ENCODE measurements at regions not wholly inside any gene's neighbourhood (a gene's known extent, or its start where the extent isn't known, plus 50 kb on each side); places are given as distances from the start of the nearest gene placed in this dataset.

GRCh38 chr2:164155558-164155957, 419.8 kb upstream of the FIGN start:
- ATAC-seq (ENCODE audit: low read depth) (peak; percentile 76), DNase-seq (ENCODE audit: low spot score) (no peak)
- H3K4me3 ChIP-seq (ENCODE audit: severe bottlenecking) = no peak overlapping the region
- H3K27me3 ChIP-seq (ENCODE audit: insufficient read depth, poor library complexity, severe bottlenecking) = no peaks in the 10 kb centered on the region
- no peak for TF ChIP-seq CTCF (IDR thresholded peaks at IDR 0.05; ENCODE audit: poor library complexity, severe bottlenecking)
- H3K9me3 ChIP-seq (ENCODE audit: severe bottlenecking) = no peaks in the 10 kb centered on the region
- H3K4me1 ChIP-seq (ENCODE audit: insufficient read depth, poor library complexity, severe bottlenecking) = peaks cover 9% of the 10 kb centered on the region
- no peaks in the 10 kb centered on the region for H3K36me3 ChIP-seq (ENCODE audit: low read depth)
- peak overlapping the region; percentile 12 for H3K27ac ChIP-seq (ENCODE audit: poor library complexity, severe bottlenecking)

GRCh38 chr2:164151522-164151921, 415.7 kb upstream of the FIGN start:
- DNase-seq (ENCODE audit: low spot score) = no peak
- TF ChIP-seq CTCF (IDR thresholded peaks at IDR 0.05; ENCODE audit: poor library complexity, severe bottlenecking) = no peak
- no peaks in the 10 kb centered on the region for H3K27me3 ChIP-seq (ENCODE audit: insufficient read depth, poor library complexity, severe bottlenecking)

GRCh38 chr2:164150604-164151003, 414.8 kb upstream of the FIGN start:
- Histone ChIP-seq H3K4me1 (ENCODE audit: insufficient read depth, poor library complexity, severe bottlenecking) (peaks cover 12% of the 10 kb centered on the region), H3K36me3 (ENCODE audit: low read depth) (no peaks in the 10 kb centered on the region), H3K4me3 (ENCODE audit: severe bottlenecking) (no peak overlapping the region), H3K27me3 (ENCODE audit: insufficient read depth, poor library complexity, severe bottlenecking) (no peaks in the 10 kb centered on the region), H3K9me3 (ENCODE audit: severe bottlenecking) (no peaks in the 10 kb centered on the region), H3K27ac (ENCODE audit: poor library complexity, severe bottlenecking) (no peak overlapping the region)
- ATAC-seq (ENCODE audit: low read depth) (no peak), DNase-seq (ENCODE audit: low spot score) (no peak)
- no peak for TF ChIP-seq CTCF (IDR thresholded peaks at IDR 0.05; ENCODE audit: poor library complexity, severe bottlenecking)

More at GRCh38 chr2:164151522-164151921, 415.7 kb upstream of the FIGN start:
- no peak for ATAC-seq (ENCODE audit: low read depth)
- Histone ChIP-seq H3K36me3 (ENCODE audit: low read depth) (no peaks in the 10 kb centered on the region), H3K4me3 (ENCODE audit: severe bottlenecking) (no peak overlapping the region), H3K4me1 (ENCODE audit: insufficient read depth, poor library complexity, severe bottlenecking) (peaks cover 9% of the 10 kb centered on the region), H3K9me3 (ENCODE audit: severe bottlenecking) (no peaks in the 10 kb centered on the region), H3K27ac (ENCODE audit: poor library complexity, severe bottlenecking) (no peak overlapping the region)

GRCh38 chr2:164146441-164146840, 410.6 kb upstream of the FIGN start:
- Histone ChIP-seq H3K27ac (ENCODE audit: poor library complexity, severe bottlenecking) (peak overlapping the region; percentile 50), H3K27me3 (ENCODE audit: insufficient read depth, poor library complexity, severe bottlenecking) (no peaks in the 10 kb centered on the region), H3K4me1 (ENCODE audit: insufficient read depth, poor library complexity, severe bottlenecking) (peaks cover 13% of the 10 kb centered on the region), H3K9me3 (ENCODE audit: severe bottlenecking) (no peaks in the 10 kb centered on the region), H3K4me3 (ENCODE audit: severe bottlenecking) (no peak overlapping the region), H3K36me3 (ENCODE audit: low read depth) (no peaks in the 10 kb centered on the region)
- peak; percentile 71 for ATAC-seq (ENCODE audit: low read depth)
- DNase-seq (ENCODE audit: low spot score) = no peak
- no peak for TF ChIP-seq CTCF (IDR thresholded peaks at IDR 0.05; ENCODE audit: poor library complexity, severe bottlenecking)

GRCh38 chr2:164145093-164145987, 409.5 kb upstream of the FIGN start:
- Histone ChIP-seq H3K9me3 (ENCODE audit: severe bottlenecking) (no peaks in the 10 kb centered on the region), H3K4me3 (ENCODE audit: severe bottlenecking) (no peak overlapping the region), H3K4me1 (ENCODE audit: insufficient read depth, poor library complexity, severe bottlenecking) (peaks cover 13% of the 10 kb centered on the region), H3K27me3 (ENCODE audit: insufficient read depth, poor library complexity, severe bottlenecking) (no peaks in the 10 kb centered on the region), H3K36me3 (ENCODE audit: low read depth) (no peaks in the 10 kb centered on the region), H3K27ac (ENCODE audit: poor library complexity, severe bottlenecking) (peak overlapping the region; percentile 50)
- ATAC-seq (ENCODE audit: low read depth) (peak; percentile 79), DNase-seq (ENCODE audit: low spot score) (no peak)
- no peak for TF ChIP-seq CTCF (IDR thresholded peaks at IDR 0.05; ENCODE audit: poor library complexity, severe bottlenecking)
